ENCODE measurements at regions not wholly inside any gene's neighbourhood (a gene's known extent, or its start where the extent isn't known, plus 50 kb on each side); places are given as distances from the start of the nearest gene placed in this dataset.
"Not testable (repeated sequence)": the region's sequence is repeated elsewhere in the genome, so short reads cannot be mapped to it uniquely, and the experiment has no call there.

DNA sequence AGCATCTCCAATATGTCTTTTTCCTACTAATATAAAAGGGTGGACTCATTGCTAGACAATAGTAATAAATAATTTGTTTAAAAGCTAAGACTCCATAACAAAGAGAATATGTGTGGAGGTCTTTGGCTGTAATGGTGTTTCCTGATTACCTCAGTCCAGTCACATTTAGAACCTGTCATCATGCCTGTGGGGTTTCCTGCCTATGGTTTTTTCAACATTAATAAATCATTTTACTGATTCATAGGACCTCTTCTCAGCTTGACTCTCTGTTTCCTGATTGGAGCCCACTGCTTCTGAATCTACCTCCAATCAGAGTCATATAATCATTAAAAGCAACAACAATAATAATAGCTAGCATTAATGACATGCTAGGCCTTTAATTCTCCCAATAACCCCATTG lies 52.4 kb upstream of the GNAI1 start:
- no peak for DNase-seq

DNA sequence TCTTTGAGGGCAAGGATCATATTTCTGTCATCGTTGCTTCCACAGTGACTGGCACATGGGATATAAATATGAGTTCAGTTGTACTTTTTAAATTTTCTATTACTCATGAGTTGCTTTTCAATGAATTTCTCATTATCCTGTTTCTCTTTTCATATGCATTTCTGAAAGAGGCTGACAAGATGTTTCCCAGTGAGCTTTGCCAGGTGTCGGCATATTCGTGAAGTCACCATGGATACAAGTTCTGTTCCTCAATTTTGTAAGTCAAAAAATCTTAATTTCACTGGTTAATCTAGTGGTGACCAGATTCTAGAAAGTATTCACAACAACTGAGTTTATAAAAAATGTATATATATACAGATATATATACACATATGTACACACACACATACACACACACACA lies 55.7 kb upstream of the GNAI1 start:
- DNase-seq = no peak

DNA sequence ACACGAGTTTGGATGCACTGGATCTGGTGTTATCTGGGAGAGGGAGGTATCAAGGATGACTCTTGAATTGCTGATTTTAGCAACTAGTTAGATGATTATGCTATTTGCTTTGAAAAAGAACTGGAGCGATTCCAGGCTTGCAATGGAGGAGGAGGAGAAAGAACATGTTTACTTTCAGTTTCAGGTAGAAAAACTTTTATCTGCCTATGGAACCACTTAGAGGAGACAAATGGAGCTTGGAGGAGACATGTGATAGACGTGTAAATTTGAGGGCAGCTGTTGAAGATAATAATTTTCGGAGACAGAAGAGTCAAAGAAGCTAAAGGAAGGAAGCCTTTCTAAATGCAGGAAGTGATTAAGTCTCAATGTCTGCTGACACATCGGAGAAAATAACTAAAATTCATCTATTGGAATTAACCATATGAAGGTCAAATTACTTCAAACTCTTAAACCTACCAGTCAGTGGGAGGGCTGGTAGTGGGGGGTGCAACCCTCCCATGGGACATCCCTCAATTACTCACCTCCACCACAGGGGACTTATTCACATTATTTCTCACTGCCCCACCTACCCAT lies 56.4 kb upstream of the GNAI1 start:
- peak; percentile 35 for DNase-seq

DNA sequence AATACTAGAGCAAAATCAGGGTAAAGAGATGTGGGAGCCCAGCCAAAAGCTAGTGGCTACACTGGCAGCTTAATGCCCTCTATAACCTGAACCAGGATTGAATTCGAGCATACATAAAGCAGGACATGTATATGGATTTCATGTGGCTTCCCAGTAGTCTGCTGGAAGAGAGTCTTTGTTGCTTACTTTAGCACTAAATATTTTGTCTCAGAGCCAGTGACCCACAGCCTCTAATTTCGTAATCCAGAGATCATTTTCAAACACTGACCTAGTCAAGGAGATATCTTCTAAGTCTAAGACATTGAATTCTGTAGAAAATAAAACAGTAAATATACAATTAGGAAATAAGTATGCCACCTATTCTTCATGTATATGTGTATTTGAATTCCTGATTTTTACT lies 64.2 kb upstream of the GNAI1 start:
- DNase-seq = no peak

DNA sequence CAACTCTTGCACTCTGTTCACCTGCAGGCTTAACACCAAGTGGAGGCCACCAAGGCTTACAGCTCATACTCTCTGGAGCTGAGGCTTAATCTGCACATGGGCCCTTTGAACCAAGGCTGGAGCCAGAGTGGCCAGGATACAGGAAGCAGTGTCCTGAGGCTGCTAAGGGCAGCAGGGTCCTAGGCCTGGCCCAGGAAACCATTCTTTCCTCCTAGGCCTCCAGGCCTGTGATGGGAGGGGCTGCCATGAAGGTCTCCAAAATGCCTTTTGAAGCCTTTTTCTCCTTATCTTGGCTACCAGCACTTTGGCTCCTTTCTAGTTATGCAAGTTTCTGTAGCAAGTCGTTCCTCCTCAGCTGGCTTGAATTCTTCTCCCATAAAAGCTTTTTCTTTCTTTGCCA lies 68.0 kb upstream of the GNAI1 start:
- DNase-seq = no peak

DNA sequence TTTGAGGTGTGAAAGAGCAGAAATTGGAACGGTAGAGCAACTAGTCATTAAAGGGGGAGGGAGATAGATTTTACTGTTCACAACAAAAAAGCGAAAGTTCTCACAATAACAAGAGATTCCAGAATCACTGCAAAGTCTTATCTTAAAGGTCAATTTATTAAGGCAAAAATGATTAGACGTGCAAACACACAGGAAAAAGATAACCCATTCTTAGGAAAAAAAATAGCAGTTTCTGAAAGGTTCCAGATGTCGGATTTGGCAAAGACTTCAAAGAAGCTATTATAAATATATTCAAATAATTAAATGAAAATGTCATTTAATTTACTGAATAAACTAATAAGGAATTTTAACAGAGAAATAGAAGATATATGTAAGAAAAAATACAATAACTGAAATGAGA lies 70.8 kb upstream of the GNAI1 start:
- DNase-seq = no peak

DNA sequence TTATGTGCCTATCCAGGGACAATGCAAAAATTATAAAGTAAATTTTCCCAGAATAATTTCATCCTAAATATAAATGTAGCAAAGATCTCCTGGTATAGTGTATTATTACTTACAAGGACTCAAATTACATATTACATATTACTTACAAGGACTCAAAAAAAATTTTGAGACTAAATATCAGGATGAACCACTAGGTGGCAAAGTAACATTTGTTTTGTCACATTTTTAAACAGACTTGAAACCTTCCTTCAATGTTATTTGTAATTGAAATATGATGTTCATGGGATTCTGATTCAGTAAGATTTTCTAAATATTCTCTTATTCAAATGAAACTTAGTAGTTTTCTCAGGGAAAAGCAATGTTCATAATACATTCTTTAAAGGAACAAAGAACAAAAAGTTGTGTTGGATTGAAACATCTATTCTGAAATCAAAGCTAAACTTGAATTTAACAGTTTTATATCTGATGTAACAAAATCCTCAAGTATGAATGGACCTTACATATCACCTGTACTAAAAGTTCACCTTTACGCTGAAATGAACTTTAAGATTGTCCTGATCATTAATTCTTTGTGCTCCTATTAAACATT lies 74.3 kb upstream of the GNAI1 start:
- DNase-seq = peak; percentile 55

DNA sequence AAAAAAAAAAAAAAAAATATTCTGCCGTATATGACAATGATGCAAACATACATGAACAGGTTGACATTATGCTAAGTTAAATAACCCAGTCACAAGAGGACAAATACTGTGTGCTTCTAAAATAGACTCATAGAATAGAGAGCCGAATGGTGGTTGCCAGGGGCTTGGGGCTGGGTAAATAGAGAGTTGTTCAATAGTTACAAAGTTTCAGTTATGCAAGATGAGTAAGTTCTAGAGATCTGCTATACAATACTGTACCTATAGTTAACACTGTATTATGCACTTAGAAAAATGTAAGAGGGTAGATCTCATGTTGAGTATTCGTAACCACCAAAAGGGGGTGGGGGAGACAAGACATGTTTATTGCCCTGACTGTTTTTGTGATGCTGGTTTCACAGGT lies 77.1 kb upstream of the GNAI1 start:
- no peak for DNase-seq

DNA sequence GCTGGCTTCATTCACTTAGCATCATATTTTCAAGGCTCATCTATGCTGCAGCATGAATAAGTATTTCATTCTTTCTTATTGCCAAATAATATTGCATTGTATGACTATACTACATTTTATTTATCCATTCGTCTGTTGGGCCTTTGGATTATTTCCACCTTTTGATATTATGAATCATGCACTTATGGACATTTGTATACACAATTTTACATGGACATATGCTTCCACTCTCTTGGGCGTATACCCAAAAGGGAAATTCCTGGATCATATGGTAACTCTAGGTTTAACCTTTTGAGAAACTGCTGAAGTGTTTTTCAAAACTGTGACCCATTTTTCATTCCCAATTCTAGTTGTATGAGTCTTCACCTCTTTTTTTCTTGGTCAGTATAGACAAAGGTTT lies 80.3 kb upstream of the GNAI1 start:
- DNase-seq = no peak

DNA sequence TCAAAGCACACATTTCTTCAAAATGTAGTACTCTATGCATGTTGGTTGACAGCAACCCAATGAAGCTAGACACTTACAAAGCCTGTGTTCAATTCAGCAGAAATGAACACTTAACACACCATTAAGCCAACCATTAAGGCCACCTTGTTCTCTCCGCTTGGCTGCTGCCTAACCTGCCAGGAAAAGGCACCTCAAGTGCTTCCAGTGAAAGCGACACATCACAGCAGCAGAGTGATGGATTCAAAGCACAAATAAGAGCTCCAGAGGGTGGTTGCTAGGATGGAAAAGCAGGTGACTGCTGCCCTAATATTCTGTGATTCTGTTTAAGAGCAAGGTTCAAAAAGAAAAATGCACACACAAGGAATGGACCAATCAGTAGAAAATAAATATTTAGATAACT lies 81.5 kb upstream of the GNAI1 start:
- DNase-seq = peak; percentile 90

DNA sequence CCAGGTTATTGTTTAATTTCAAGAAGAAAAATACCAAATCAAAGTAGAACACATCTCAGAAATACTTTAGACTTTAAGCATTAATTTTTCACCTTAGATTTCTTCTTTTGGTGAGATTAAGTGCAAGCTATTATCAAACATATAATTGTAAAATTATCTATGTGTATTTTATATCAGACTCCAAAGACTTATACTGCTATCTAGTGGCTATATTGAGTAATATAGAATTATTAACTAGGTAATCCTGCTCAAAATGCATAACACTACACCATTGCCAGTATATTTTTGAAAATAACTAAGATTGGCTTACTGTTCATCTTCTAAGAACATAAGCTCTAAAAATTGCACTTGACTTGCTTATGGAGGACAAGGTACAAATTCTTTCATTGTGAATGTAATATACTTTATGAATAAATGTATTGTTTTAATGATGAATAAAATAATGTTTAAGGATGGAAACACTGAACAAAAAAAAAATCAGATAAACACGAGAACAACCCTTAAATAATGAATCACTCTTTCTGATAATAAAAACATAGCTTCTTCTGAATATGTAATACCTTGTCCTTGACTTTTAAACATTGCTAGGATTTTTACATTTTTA lies 86.7 kb upstream of the GNAI1 start:
- DNase-seq = no peak

DNA sequence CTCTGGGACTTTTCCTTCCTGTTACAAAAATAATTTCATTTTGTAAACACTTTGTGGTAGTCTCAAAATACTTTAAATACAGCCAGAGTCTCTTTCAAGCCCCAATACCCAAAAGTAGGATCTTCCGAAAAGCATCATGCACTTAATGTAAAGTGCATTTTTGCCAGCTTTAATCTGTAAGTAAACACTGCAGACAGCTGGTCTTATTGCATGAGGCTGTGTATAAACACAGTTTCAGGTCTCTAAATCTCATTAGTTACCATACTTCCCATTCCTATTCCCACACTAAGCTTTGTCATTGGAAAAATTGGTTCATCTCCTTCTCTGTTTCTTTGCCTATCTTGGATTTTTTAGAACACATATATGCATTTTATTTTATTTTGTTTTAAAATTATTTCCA lies 87.6 kb upstream of the GNAI1 start:
- peak; percentile 8 for DNase-seq

DNA sequence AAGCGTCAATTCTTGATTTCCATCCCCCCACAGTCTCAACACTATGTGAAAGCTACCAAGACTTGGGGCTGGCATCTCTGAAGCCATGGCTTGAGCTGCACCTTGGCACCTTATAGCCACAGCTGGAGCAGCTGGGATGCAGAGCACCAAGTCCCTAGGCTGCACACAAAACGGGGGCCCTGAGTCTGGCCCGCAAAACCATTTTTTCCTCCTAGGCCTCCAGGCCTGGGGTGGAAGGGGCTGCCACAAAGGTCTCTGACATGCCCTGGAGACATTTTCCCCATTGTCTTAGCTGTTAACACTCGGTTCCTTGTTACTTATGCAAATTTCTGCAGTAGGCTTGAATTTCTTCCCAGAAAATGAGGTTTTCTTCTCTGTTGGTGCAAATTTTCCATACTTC lies 89.8 kb upstream of the GNAI1 start:
- DNase-seq = no peak

DNA sequence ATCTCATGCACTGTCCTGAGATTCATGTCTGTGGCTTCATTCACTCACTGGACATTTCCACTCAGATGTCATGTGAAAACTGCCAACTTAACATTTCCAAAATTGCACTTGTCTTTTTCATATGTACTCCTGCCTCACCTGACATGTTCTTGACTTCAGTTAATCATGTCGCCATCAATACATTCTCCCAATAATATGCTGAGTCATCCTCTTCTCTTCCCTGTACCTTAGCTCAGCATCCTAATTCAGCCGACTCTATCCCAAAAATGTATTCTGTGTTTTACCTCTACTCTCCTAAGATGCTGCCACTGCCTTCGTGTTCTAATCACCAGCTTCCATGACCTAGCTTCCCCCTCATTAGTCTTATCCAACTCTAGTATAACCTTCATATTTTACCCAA lies 93.9 kb upstream of the GNAI1 start:
- DNase-seq = no peak

DNA sequence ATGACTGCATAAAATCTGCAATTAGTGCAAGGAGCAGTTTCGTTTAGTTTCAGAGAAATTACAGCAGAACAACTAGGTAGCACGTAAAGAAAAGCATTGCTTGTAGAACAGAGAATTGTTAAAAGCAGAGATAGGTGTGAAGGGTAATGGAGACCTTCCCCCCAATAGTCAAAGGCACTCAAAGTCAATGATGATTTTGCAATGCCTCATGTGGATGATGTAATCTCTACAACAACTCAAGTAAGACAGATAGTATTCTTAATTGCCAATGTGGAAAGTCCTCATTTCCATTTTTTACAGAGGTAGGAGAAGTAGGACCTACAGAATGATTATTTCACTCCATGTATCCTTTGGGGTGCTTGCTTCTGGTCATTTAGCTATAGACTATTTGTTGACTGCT lies 94.3 kb upstream of the GNAI1 start:
- no peak for DNase-seq

DNA sequence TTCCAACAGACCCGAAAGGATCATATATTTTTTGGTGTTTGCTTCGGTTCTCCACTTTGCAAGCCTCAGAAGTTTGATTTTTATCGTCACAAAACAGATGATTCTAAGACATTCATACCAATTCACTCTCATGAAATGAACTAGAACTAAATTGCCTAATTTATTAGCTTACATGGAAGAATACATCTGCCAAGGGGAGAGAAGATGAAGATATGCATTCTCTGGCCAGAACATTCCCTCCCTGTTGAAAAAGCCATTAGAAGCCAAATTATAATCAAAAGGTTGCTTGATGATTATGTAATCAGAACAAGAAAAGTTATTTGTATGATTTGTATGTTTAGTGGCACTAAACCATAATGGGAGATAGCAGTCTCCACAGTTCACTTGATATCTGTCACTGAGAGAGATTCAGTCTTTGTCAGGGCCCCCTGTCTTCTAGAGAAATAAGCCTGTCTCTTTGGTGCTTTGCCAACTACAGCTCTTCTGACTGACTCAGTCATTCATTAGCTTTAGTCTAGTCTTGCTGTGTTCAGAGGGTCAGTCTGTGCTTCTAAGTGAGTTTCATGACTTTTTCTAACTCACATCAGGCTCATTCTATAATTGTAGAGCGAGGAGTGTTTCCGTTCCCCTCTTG lies 95.3 kb upstream of the GNAI1 start:
- DNase-seq = peak; percentile 6

DNA sequence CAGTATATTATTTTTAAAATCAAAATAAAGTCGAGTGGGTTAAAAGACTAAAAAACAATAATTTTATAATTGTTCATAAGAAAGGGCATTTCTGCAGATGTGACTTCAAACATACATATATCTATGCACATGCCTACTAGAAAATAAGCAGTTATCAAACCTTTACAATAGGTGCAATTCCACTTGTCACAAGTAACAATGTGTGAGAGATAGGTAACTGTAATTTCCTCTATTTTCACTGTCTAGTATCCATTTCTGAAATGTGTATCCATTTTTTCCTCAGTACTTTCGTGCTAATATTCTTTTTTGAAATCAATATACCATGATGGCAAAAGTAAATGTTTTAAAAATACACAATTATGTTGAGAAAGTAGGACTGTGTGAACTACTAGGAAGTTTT lies 96.9 kb upstream of the GNAI1 start:
- DNase-seq = no peak

DNA sequence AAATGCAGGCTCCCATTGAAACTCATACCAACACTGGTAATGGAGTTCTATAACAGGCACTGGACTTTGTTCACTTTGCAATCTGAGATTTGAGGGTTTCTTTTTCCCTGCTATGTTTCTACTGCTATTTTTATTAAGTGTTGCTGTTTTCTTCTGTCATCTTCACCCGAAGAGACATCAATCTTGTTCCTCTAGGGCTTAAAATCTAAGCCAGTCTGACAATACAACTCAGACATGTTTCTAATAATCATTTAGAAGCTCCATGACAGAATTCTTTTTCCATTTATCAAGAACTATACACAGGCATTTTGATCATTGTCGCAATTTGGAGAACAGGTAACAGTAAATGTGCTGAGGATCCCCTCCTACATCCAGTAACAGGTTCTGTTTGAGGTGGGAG lies 98.5 kb upstream of the GNAI1 start:
- DNase-seq = no peak

DNA sequence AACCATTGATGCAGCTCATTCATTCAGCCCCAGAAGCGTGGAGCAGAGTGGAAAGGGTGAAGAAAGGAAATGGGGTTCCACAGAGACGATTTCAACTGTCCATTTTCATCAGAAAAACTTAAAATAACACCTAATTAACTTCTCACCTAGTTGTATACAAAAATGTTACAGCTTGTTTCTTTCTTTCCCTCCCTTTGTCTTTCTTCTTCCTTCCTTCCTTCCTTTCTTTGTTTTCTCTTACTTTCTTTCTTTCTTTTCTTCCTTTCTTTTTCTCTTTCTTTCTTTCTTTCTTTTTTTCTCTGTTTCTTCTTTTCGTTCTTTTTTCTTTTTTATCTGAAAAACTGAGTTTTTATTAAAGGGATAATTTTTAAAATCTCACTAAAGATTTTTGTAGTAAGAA lies 105.9 kb upstream of the GNAI1 start:
- no peak for DNase-seq

DNA sequence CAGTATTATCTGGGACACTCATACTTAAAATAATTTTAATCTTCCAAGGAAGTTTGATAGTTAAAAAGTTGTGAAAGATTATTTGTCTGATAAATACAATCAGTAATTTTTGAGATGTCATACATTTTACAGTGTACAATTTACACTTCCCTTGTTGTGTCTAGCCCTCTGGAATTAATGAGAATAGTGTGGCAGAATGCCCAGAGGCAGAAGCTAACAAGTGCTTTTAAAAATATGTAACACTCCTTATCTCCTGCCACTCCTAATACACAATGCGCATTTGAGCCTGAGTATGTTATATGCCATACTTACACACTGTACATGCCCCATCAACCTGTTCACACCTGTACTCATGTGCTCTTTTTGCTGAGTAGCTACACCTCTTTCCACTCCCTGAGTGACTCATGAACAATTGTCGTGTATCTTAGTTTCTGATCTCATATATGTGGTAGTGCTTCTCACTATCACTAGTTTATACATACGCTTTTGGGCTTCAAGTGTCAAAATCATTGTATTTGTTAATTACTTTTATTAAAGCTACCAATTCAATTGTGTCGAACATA lies 106.9 kb upstream of the GNAI1 start:
- peak; percentile 7 for DNase-seq

DNA sequence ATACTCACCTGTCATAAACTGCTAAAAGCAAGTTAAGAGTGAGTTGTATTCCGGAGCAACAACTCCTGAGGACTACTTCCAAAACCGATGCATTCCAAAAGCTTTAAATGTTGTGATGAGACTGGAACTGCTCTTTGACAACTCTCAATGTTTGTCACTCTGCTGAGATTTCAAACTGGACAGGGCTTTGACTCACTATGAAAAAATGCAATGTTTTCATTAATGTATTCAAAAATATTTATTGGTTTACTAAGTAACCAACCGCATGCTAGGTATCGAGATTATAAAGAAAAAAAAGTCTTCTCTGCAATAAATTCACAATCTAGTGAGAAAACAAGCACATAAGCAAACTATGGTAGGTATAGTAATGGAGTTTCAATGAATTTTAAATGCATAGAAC lies 107.9 kb upstream of the GNAI1 start:
- DNase-seq = no peak

DNA sequence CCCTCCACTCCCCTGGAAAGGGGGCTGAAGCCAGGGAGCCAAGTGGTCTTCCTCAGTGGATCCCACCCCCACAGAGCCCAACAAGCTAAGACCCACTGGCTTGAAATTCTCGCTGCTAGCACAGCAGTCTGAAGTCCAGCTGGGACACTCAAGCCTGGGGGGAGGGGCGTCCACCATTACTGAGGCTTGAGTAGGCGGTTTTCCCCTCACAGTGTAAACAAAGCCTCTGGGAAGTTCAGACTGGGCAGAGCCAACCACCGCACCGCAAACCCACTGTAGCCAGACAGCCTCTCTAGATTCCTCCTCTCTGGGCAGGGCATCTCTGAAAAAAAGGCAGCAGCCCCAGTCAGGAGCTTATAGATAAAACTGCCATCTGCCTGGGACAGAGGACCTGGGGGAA lies 114.4 kb upstream of the GNAI1 start:
- not testable (repeated sequence) for DNase-seq

DNA sequence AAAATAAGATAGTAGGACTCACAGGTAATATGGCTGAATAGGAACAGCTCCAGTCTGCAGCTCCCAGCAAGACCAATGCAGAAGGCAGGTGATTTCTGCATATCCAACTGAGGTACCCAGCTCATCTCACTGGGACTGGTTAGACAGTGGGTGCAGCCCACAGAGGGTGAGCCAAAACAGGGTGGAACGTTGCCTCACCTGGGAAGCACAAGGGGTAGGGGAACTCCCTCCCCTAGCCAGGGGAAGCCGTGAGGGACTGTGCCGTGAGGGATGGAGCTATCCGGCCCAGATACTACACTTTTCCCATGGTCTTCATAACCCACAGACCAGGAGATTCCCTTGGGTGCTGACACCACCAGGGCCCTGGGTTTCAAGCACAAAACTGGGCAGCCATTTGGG lies 114.8 kb upstream of the GNAI1 start:
- not testable (repeated sequence) for DNase-seq

Data from NCI-H1105 (cell line).